HEK293 (cell line): ENCODE measurements at regions not wholly inside any gene's neighbourhood (a gene's known extent, or its start where the extent isn't known, plus 50 kb on each side); places are given as distances from the start of the nearest gene placed in this dataset.

ENCODE experiments used
- CTCF ChIA-PET: fragments of 350-600 bp; formaldehyde crosslinking; extraction: SDS; loops from one replicate; lab custom pipeline; 2021; ENCODE audit warnings: antibody characterized with exemption; lab: Yijun Ruan, JAX
- POLR2A ChIA-PET: fragments of 300-600 bp; formaldehyde crosslinking; extraction: SDS; loops from one replicate; lab custom pipeline; 2020; ENCODE audit warnings: antibody characterized with exemption, inconsistent platforms; lab: Yijun Ruan, JAX
- H3K27ac ChIP-seq: fragments of 200-500 bp; sonication (Bioruptor generic); 2 replicates; pipeline ENCODE4 v1.5.1; 2014; ENCODE audit warnings: low read depth, low read length, control low read depth, inconsistent platforms; ENCODE audit errors: extremely low read depth
- H3K36me3 ChIP-seq, 2 experiments: fragments of 200-500 bp in 1 of 2; sonication (Bioruptor generic) in 1 of 2; 1 replicate in 1 of 2; 2 replicates in 1 of 2; pipeline ENCODE4 v1.5.1; 2014 to 2017; ENCODE audit warnings: inconsistent platforms in 2 of 2, low read length in 2 of 2; ENCODE audit not compliant: control insufficient read depth in 2 of 2, insufficient read depth in 1 of 2
- H3K4me1 ChIP-seq: fragments of 200-500 bp; sonication (Bioruptor generic); 2 replicates; pipeline ENCODE4 v1.5.1; 2014; ENCODE audit warnings: mild to moderate bottlenecking, low read length, inconsistent platforms; ENCODE audit not compliant: control insufficient read depth, insufficient read depth
- H3K4me3 ChIP-seq: 2 replicates; pipeline ENCODE4 v1.5.1; 2011; ENCODE audit warnings: low read depth, mild to moderate bottlenecking, control low read depth, low read length, moderate library complexity
- H3K9me3 ChIP-seq: fragments of 200-500 bp; sonication (Bioruptor generic); 2 replicates; pipeline ENCODE4 v1.5.1; 2014; ENCODE audit warnings: low read depth, low read length, inconsistent platforms; ENCODE audit not compliant: control insufficient read depth, insufficient read depth
- GLI2 ChIP-seq: fragments of 450-650 bp; formaldehyde crosslinking; IDR thresholded peaks from 2 replicates; pipeline ENCODE4; 2017; ENCODE audit warnings: missing biosample characterization, missing genetic modification characterization, low read depth, borderline replicate concordance
- GLIS2 ChIP-seq: fragments of 450-650 bp; formaldehyde crosslinking; IDR thresholded peaks from 2 replicates; pipeline ENCODE4 v1.5.1; 2016; ENCODE audit warnings: missing biosample characterization, missing genetic modification characterization
- HOXA7 ChIP-seq: sonication (generic); formaldehyde crosslinking; IDR thresholded peaks from 2 replicates; pipeline ENCODE4 v1.8.1; 2022; ENCODE audit warnings: missing genetic modification reagents, borderline replicate concordance
- INSM2 ChIP-seq: fragments of 450-650 bp; formaldehyde crosslinking; IDR thresholded peaks from 2 replicates; pipeline ENCODE4 v1.5.1; 2016; ENCODE audit warnings: missing biosample characterization, missing genetic modification characterization
- PRDM1 ChIP-seq: fragments of 450-650 bp; formaldehyde crosslinking; IDR thresholded peaks from 2 replicates; pipeline ENCODE4; 2016; ENCODE audit warnings: missing biosample characterization, missing genetic modification characterization
- REPIN1 ChIP-seq: fragments of 450-650 bp; formaldehyde crosslinking; IDR thresholded peaks from 2 replicates; pipeline ENCODE4 v1.5.1; 2017; ENCODE audit warnings: missing biosample characterization, missing genetic modification characterization, low read depth
- SP2 ChIP-seq: fragments of 450-650 bp; formaldehyde crosslinking; IDR thresholded peaks from 2 replicates; pipeline ENCODE4 v1.5.1; 2016; ENCODE audit warnings: missing biosample characterization, missing genetic modification characterization
- SP7 ChIP-seq: fragments of 450-650 bp; formaldehyde crosslinking; IDR thresholded peaks from 2 replicates; pipeline ENCODE4 v1.5.1; 2016; ENCODE audit warnings: missing biosample characterization, missing genetic modification characterization
- YY1 ChIP-seq: fragments of 450-650 bp; formaldehyde crosslinking; IDR thresholded peaks from 2 replicates; pipeline ENCODE4 v1.5.1; 2018; ENCODE audit warnings: missing biosample characterization, missing genetic modification characterization
- ZBTB20 ChIP-seq: fragments of 450-650 bp; formaldehyde crosslinking; IDR thresholded peaks from 2 replicates; pipeline ENCODE4 v1.5.1; 2016; ENCODE audit warnings: missing biosample characterization, missing genetic modification characterization
- ZBTB7A ChIP-seq: fragments of 450-650 bp; formaldehyde crosslinking; IDR thresholded peaks from 2 replicates; pipeline ENCODE4 v1.5.1; 2016; ENCODE audit warnings: low read depth, missing biosample characterization, missing genetic modification characterization
- ZFP69B ChIP-seq: fragments of 450-650 bp; formaldehyde crosslinking; IDR thresholded peaks from 2 replicates; pipeline ENCODE4 v1.5.1; 2016; ENCODE audit warnings: missing biosample characterization, missing genetic modification characterization
- ZNF112 ChIP-seq: fragments of 450-650 bp; formaldehyde crosslinking; IDR thresholded peaks from 2 replicates; pipeline ENCODE4 v1.5.0; 2017; ENCODE audit warnings: missing biosample characterization, missing genetic modification characterization
- ZNF155 ChIP-seq: fragments of 450-650 bp; formaldehyde crosslinking; IDR thresholded peaks from 2 replicates; pipeline ENCODE4 v1.5.1; 2016; ENCODE audit warnings: missing biosample characterization, missing genetic modification characterization
- ZNF221 ChIP-seq: fragments of 450-650 bp; formaldehyde crosslinking; IDR thresholded peaks from 2 replicates; pipeline ENCODE4 v1.5.1; 2017; ENCODE audit warnings: missing biosample characterization, missing genetic modification characterization, borderline replicate concordance
- ZNF223 ChIP-seq: fragments of 450-650 bp; formaldehyde crosslinking; IDR thresholded peaks from 2 replicates; pipeline ENCODE4 v1.5.1; 2016; ENCODE audit warnings: missing biosample characterization, missing genetic modification characterization
- ZNF239 ChIP-seq: fragments of 450-650 bp; formaldehyde crosslinking; IDR thresholded peaks from 2 replicates; pipeline ENCODE4 v1.5.1; 2016; ENCODE audit warnings: missing biosample characterization, missing genetic modification characterization
- ZNF292 ChIP-seq: fragments of 450-650 bp; formaldehyde crosslinking; IDR thresholded peaks from 2 replicates; pipeline ENCODE4 v1.5.1; 2016; ENCODE audit warnings: low read depth, missing biosample characterization, missing genetic modification characterization, borderline replicate concordance
- ZNF302 ChIP-seq: fragments of 450-650 bp; formaldehyde crosslinking; IDR thresholded peaks from 2 replicates; pipeline ENCODE4 v1.5.1; 2016; ENCODE audit warnings: missing biosample characterization, missing genetic modification characterization, low read depth
- ZNF311 ChIP-seq: fragments of 450-650 bp; formaldehyde crosslinking; IDR thresholded peaks from 2 replicates; pipeline ENCODE4 v1.5.1; 2017; ENCODE audit warnings: missing biosample characterization, missing genetic modification characterization, borderline replicate concordance
- ZNF404 ChIP-seq: fragments of 450-650 bp; formaldehyde crosslinking; IDR thresholded peaks from 2 replicates; pipeline ENCODE4 v1.5.1; 2017; ENCODE audit warnings: missing biosample characterization, missing genetic modification characterization
- ZNF510 ChIP-seq: fragments of 450-650 bp; formaldehyde crosslinking; IDR thresholded peaks from 2 replicates; pipeline ENCODE4 v1.5.1; 2018; ENCODE audit warnings: mild to moderate bottlenecking, missing genetic modification characterization, missing biosample characterization; ENCODE audit not compliant: insufficient replicate concordance
- ZNF529 ChIP-seq: fragments of 450-650 bp; formaldehyde crosslinking; IDR thresholded peaks from 2 replicates; pipeline ENCODE4 v1.5.1; 2017; ENCODE audit warnings: missing genetic modification characterization, missing biosample characterization; ENCODE audit not compliant: insufficient replicate concordance
- ZNF555 ChIP-seq: fragments of 450-650 bp; formaldehyde crosslinking; conservative IDR thresholded peaks from 2 replicates; pipeline ENCODE4 v1.5.1; 2017; ENCODE audit warnings: missing biosample characterization, mild to moderate bottlenecking, missing genetic modification characterization, inconsistent platforms
- ZNF560 ChIP-seq: fragments of 450-650 bp; formaldehyde crosslinking; IDR thresholded peaks from 2 replicates; pipeline ENCODE4 v1.5.1; 2017; ENCODE audit warnings: missing biosample characterization, missing genetic modification characterization, borderline replicate concordance
- ZNF580 ChIP-seq: fragments of 450-650 bp; formaldehyde crosslinking; IDR thresholded peaks from 2 replicates; pipeline ENCODE4 v1.5.1; 2016; ENCODE audit warnings: missing biosample characterization, missing genetic modification characterization
- ZNF623 ChIP-seq: fragments of 450-650 bp; formaldehyde crosslinking; IDR thresholded peaks from 2 replicates; pipeline ENCODE4 v1.5.1; 2016; ENCODE audit warnings: missing biosample characterization, missing genetic modification characterization
- ZNF658 ChIP-seq: fragments of 450-650 bp; formaldehyde crosslinking; IDR thresholded peaks from 2 replicates; pipeline ENCODE4; 2016; ENCODE audit warnings: missing biosample characterization, missing genetic modification characterization
- ZNF837 ChIP-seq: fragments of 450-650 bp; formaldehyde crosslinking; IDR thresholded peaks from 2 replicates; pipeline ENCODE4 v1.5.1; 2016; ENCODE audit warnings: missing biosample characterization, missing genetic modification characterization
- ZSCAN16 ChIP-seq: fragments of 450-650 bp; formaldehyde crosslinking; IDR thresholded peaks from 2 replicates; pipeline ENCODE4 v1.5.1; 2016; ENCODE audit warnings: missing biosample characterization, missing genetic modification characterization
- ZSCAN30 ChIP-seq: fragments of 450-650 bp; IDR thresholded peaks from 2 replicates; pipeline ENCODE4 v1.5.1; 2018; ENCODE audit warnings: missing biosample characterization, mild to moderate bottlenecking, missing genetic modification characterization, moderate library complexity
- TF ChIP-seq, protein P1 (sequence below): fragments of 450-650 bp; formaldehyde crosslinking; IDR thresholded peaks from 2 replicates; pipeline ENCODE4 v1.5.1; 2017; ENCODE audit warnings: missing biosample characterization, mild to moderate bottlenecking, missing genetic modification characterization, moderate library complexity
- TF ChIP-seq, protein P2 (sequence below): fragments of 450-650 bp; formaldehyde crosslinking; IDR thresholded peaks from 2 replicates; pipeline ENCODE4 v1.5.1; 2016; ENCODE audit warnings: missing biosample characterization, missing genetic modification characterization

GRCh38 chr6:9248133-9248532 lies 812.8 kb upstream of the SLC35B3 start:
- POLR2A ChIA-PET = no interaction called here
- TF ChIP-seq, protein P1, sequence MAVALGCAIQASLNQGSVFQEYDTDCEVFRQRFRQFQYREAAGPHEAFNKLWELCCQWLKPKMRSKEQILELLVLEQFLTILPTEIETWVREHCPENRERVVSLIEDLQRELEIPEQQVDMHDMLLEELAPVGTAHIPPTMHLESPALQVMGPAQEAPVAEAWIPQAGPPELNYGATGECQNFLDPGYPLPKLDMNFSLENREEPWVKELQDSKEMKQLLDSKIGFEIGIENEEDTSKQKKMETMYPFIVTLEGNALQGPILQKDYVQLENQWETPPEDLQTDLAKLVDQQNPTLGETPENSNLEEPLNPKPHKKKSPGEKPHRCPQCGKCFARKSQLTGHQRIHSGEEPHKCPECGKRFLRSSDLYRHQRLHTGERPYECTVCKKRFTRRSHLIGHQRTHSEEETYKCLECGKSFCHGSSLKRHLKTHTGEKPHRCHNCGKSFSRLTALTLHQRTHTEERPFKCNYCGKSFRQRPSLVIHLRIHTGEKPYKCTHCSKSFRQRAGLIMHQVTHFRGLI (tag by site-specific recombination) = no peak
- no peak for TF ChIP-seq YY1 (tag by site-specific recombination)
- TF ChIP-seq ZNF221 = no peak
- TF ChIP-seq, protein P2, sequence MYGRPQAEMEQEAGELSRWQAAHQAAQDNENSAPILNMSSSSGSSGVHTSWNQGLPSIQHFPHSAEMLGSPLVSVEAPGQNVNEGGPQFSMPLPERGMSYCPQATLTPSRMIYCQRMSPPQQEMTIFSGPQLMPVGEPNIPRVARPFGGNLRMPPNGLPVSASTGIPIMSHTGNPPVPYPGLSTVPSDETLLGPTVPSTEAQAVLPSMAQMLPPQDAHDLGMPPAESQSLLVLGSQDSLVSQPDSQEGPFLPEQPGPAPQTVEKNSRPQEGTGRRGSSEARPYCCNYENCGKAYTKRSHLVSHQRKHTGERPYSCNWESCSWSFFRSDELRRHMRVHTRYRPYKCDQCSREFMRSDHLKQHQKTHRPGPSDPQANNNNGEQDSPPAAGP (tag by site-specific recombination) = no peak
- no peak for TF ChIP-seq INSM2 (tag by site-specific recombination)
- no peak for TF ChIP-seq ZNF580 (tag by site-specific recombination)
- no peak for TF ChIP-seq ZNF239 (tag by site-specific recombination)
- no peak for TF ChIP-seq SP2 (tag by site-specific recombination)
- no peak for TF ChIP-seq ZNF658 (tag by site-specific recombination)
- TF ChIP-seq ZNF404 = no peak
- TF ChIP-seq ZNF155 = no peak
- no peak for TF ChIP-seq ZNF311 (tag by site-specific recombination)
- no peak for TF ChIP-seq ZNF560 (tag by site-specific recombination)
- no peak for TF ChIP-seq GLI2
- TF ChIP-seq ZNF837 (tag by site-specific recombination) = no peak

DNA sequence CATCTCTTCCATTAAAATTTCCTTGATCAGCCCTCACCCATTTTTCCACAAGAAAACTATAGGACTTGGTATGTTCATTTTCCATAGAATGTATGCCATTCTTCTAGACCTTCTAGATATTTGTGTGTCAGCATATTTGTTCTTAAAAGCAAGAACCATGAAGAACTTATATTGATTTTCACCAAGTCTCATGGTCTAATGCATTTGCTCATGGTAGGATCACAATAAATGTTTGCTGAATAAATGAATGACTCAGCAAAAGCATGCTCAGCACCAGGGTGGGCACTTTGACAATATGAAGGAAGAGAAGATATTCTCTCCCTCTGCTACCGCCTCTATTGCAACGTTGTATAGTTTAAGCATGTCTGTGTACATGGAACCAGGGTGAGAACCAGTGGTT lies 805.5 kb upstream of the SLC35B3 start:
- no peak for TF ChIP-seq SP7 (tag by site-specific recombination)
- TF ChIP-seq GLIS2 (tag by site-specific recombination) = no peak
- no peak for TF ChIP-seq ZNF510 (tag by site-specific recombination)
- no peak for TF ChIP-seq ZNF292 (tag by site-specific recombination)
- no peak for TF ChIP-seq ZSCAN16 (tag by site-specific recombination)
- TF ChIP-seq ZNF223 (tag by site-specific recombination) = no peak
- no peak for TF ChIP-seq REPIN1
- no peak for TF ChIP-seq HOXA7 (CRISPR knock-in tag)
- no peak for TF ChIP-seq ZNF623 (tag by site-specific recombination)
- no peak for TF ChIP-seq ZNF112 (tag by site-specific recombination)
- no peak for TF ChIP-seq ZNF529 (tag by site-specific recombination)
- TF ChIP-seq PRDM1 (tag by site-specific recombination) = no peak
- no peak for TF ChIP-seq ZFP69B
- no peak for TF ChIP-seq ZNF302 (tag by site-specific recombination)
- no peak for TF ChIP-seq ZBTB7A
- TF ChIP-seq ZNF555 (tag by site-specific recombination) = no peak
- no peak for TF ChIP-seq ZBTB20 (tag by site-specific recombination)
- no peak for TF ChIP-seq ZSCAN30 (tag by site-specific recombination)

More at GRCh38 chr6:9248133-9248532, 812.8 kb upstream of the SLC35B3 start:
- Histone ChIP-seq H3K9me3 (no peaks in the 10 kb centered on the region), H3K4me1 (peaks cover 10% of the 10 kb centered on the region), H3K4me3 (no peak overlapping the region), H3K27ac (no peak overlapping the region), H3K36me3 (no peaks in the 10 kb centered on the region)
- CTCF ChIA-PET = interaction anchor here (0.5 kb wide), 1 partner anchor 265 kb away, joined by 3 read pairs; no protein-coding TSS in a partner anchor

More for the DNA sequence above, 805.5 kb upstream of the SLC35B3 start:
- ChIA-PET CTCF (interaction anchor here (1.5 kb wide), 1 partner anchor 10 kb away, joined by 4 read pairs; no protein-coding TSS in a partner anchor), POLR2A (no interaction called here)
- Histone ChIP-seq H3K27ac (no peak overlapping the region), H3K36me3 (no peaks in the 10 kb centered on the region), H3K4me1 (no peaks in the 10 kb centered on the region), H3K4me3 (no peak overlapping the region), H3K9me3 (no peaks in the 10 kb centered on the region)
